HG03159 (cell line): ENCODE measurements at regions not wholly inside any gene's neighbourhood (a gene's known extent, or its start where the extent isn't known, plus 50 kb on each side); places are given as distances from the start of the nearest gene placed in this dataset.
"Not testable (repeated sequence)": the region's sequence is repeated elsewhere in the genome, so short reads cannot be mapped to it uniquely, and the experiment has no call there.

Experiments
- ATAC-seq: cut with Tn5 transposase; IDR thresholded peaks from one replicate; pipeline ENCODE4 v1.9.1; 2021; ENCODE audit warnings: mild to moderate bottlenecking, moderate library complexity; ENCODE audit not compliant: unreplicated experiment

DNA sequence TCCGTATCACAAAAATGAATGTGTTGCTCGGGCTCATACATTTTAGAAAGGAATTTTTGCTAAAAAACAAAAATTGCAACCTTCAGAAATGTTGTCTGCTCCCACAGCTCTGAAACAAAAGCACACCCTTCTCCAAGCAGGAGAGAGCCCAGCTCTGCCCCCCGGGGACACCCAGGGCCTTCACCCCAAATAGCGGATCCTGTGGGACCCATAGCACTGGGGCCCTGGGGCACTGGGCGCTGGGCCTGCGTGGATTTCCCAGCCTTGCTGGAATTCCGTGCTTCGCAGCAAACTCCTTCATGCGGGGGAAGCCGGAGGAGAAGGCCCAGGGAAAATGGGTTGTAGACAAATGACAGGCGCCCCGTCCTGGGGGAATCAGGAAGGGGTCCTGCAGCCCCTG lies 50.5 kb upstream of the SFSWAP start:
- not testable (repeated sequence) for ATAC-seq
